Astrocyte of the cerebellum (primary cell): ENCODE measurements at regions not wholly inside any gene's neighbourhood (a gene's known extent, or its start where the extent isn't known, plus 50 kb on each side); places are given as distances from the start of the nearest gene placed in this dataset.

ENCODE experiments used
- DNase-seq: peaks from one replicate; pipeline ENCODE4 v3.0.0-alpha.2; 2011; ENCODE audit warnings: low read depth
- H3K4me3 ChIP-seq: 2 replicates; pipeline ENCODE4 v1.5.1; 2011; ENCODE audit warnings: mild to moderate bottlenecking, low read depth, low read length, moderate library complexity
- CTCF ChIP-seq: IDR thresholded peaks from 2 replicates; pipeline ENCODE4 v1.5.1; 2012; ENCODE audit warnings: low read length, low read depth, moderate library complexity, mild to moderate bottlenecking; ENCODE audit errors: missing control alignments
- in situ Hi-C: cut with HindIII; loops from 2 replicates; pipeline ENCODE4 v1.10.0; 2017; ENCODE audit warnings: low sequenced_read_pairs

GRCh38 chr10:47225928-47226645 lies 73.9 kb upstream of the GDF10 start:
- no peak for DNase-seq
- TF ChIP-seq CTCF: no peak
- in situ Hi-C loops: no loop called here

DNA sequence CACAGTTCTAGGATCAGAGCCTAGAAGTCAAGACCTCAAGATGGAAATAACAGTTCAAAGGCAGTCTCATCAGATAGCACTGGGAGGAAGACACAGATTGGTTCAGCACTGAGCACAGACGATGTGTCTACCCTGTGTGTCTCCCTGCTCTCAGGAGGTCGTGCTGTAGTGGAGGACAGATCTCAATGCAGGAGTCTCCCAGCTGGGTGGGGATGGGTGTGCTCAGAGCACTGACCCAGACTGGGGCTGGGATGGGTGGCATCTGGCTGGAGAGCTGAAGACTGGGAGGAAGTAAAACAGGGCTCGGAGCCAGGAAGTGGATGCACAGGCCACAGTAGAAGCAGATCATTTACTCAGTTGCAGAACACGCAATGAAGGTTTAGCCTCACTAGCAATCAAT lies 69.5 kb upstream of the GDF10 start:
- no peak overlapping the region for H3K4me3 ChIP-seq
- TF ChIP-seq CTCF: no peak
- in situ Hi-C loops: no loop called here
- DNase-seq: no peak

More at GRCh38 chr10:47225928-47226645, 73.9 kb upstream of the GDF10 start:
- no peak overlapping the region for H3K4me3 ChIP-seq

DNA sequence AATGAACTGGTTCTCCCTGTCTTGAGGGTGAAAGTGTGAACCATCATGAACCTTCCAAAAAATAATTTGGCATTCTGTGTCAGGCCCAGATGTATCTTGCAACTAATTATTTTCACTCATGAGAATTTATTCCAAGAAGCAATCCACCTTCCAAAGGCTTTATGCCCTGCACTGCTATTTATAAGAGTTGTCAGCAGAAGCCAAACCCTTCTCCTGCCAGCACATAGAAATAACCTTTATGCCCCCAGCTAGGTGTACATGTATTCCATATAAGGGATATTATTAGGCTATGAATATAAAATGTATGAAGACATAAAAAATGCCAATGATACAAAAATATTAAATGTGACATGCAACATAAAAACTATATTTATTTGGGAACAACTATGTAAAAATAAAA lies 69.0 kb upstream of the GDF10 start:
- in situ Hi-C loops: no loop called here
- no peak for DNase-seq
- no peak overlapping the region for H3K4me3 ChIP-seq
- TF ChIP-seq CTCF: no peak

DNA sequence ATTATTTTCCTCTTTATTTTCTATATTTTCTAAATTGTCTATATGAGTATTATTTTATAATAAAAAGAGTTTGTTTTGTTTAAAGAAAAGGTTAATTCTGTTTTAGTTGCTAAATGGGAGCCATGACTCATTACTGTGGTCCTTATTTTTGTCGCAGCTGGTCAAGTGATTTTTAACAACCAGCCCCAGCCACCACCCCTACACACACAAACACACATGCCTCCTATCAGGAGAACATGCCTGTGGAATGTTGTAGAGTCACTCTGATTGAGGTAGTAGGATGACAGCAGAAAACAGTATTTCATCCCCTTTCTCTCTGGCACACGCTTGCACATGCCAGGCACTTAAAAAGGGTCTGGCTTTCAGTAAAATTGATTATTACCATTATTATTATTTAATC lies 68.6 kb upstream of the GDF10 start:
- TF ChIP-seq CTCF: no peak
- no peak overlapping the region for H3K4me3 ChIP-seq
- DNase-seq: no peak
- in situ Hi-C loops: no loop called here

DNA sequence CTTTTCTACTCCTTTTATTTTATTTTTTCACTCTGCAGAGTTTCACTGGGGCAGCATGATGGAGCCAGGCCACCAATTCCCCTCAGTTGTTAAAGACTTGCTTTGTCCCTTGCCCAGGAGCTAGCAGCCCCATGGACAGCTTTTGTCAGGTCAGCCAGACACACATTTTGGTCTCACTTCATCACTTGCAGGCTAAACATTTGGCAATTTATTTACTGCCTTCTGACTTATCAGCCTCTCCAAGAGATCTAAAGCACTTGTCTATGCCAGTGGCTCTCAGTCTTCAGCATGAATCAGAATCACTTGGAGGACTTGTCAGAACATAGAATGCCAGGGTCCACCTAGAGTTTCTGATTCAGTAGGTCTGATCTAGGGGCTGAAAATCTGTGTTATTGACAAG lies 66.4 kb upstream of the GDF10 start:
- no peak for TF ChIP-seq CTCF
- in situ Hi-C loops: no loop called here
- no peak for DNase-seq
- H3K4me3 ChIP-seq: no peak overlapping the region

DNA sequence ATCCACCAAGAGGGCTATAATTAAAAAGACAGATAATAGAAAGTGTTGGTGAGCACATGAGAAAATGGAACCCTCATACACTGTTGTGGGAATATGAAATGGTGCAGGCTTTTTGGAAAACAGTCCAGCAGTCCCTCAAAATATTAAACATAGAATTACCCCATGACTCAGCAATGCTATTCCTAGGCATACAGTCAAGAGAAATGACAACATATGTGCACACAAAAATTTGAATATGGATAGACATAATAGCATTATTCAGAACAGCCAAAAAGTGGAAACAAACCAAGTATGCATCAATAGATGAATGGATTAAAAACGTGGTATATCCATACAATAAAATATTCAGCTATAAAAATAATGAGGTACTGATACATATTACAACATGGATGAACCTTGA lies 64.5 kb upstream of the GDF10 start:
- in situ Hi-C loops: no loop called here
- DNase-seq: no peak

More for the DNA sequence above, 64.5 kb upstream of the GDF10 start:
- TF ChIP-seq CTCF: no peak
- no peak overlapping the region for H3K4me3 ChIP-seq
